HCT116 (cell line): ENCODE measurements at regions not wholly inside any gene's neighbourhood (a gene's known extent, or its start where the extent isn't known, plus 50 kb on each side); places are given as distances from the start of the nearest gene placed in this dataset.
"Not testable (repeated sequence)": the region's sequence is repeated elsewhere in the genome, so short reads cannot be mapped to it uniquely, and the experiment has no call there.

Source experiments
- ATAC-seq: fragments of 200-7000 bp; cut with Tn5 transposase; 2 replicates; pipeline ENCODE4 v1.9.1; 2020; ENCODE audit warnings: mild to moderate bottlenecking, moderate library complexity
- BruUV-seq: library from RNA; stranded (reverse); fragments of 400-500 nt; replicated peaks from 2 replicates; lab custom pipeline; 2021; lab: Mats Ljungman, UMichigan
- CTCF ChIA-PET: fragments of 300-600 bp; sonication (Branson Sonifier 250); formaldehyde crosslinking; loops from one replicate; lab custom pipeline; 2021; ENCODE audit warnings: antibody characterized with exemption; lab: Charles Lee
- POLR2A ChIA-PET: fragments of 300-600, 350-600 bp; sonication (Branson Sonifier 250); formaldehyde crosslinking; loops from one replicate; lab custom pipeline; 2021; ENCODE audit warnings: antibody characterized with exemption; lab: Charles Lee
- RAD21 ChIA-PET, 2 experiments: fragments of 300-600 bp; sonication (Branson Sonifier 250); formaldehyde crosslinking; loops; one replicate each; lab custom pipeline; 2023; ENCODE audit warnings: low total read pairs in 2 of 2; ENCODE audit not compliant: uncharacterized antibody in 2 of 2, unreplicated experiment in 2 of 2, low non-redundant PET in 1 of 2; lab: Charles Lee
- DNase-seq: peaks from one replicate; pipeline ENCODE4 v3.0.0-alpha.2; 2010; ENCODE audit warnings: low read depth, low spot score
- H2AFZ ChIP-seq: fragments of 200-600 bp; shearing (Covaris generic), sonication (generic); 2 replicates; pipeline ENCODE4 v1.6.1; 2017; ENCODE audit warnings: low read depth, mixed run types, mixed read lengths, antibody characterized with exemption, low read length; ENCODE audit not compliant: poor library complexity, severe bottlenecking
- H3K27ac ChIP-seq: 2 replicates; pipeline ENCODE4 v1.5.1; 2012; ENCODE audit warnings: low read depth, low read length
- H3K27me3 ChIP-seq: fragments of 200-600 bp; sonication (generic); 2 replicates; pipeline ENCODE4 v1.6.1; 2016; ENCODE audit warnings: mixed run types, low read length, mixed read lengths; ENCODE audit not compliant: insufficient read depth
- H3K36me3 ChIP-seq, 2 experiments: fragments of 200-500 bp in 1 of 2; fragments of 200-600 bp in 1 of 2; sonication (Bioruptor generic) in 1 of 2; sonication (generic) in 1 of 2; 2 replicates each; pipeline versions ENCODE4 v1.5.1 to v1.6.1; 2014 to 2016; ENCODE audit warnings: low read length in 2 of 2, inconsistent platforms in 1 of 2, mixed read lengths in 1 of 2, mixed run types in 1 of 2; ENCODE audit not compliant: insufficient read depth in 2 of 2, control insufficient read depth in 1 of 2
- H3K4me1 ChIP-seq, 2 experiments: fragments of 200-600 bp in 1 of 2; sonication (generic) in 1 of 2; 2 replicates each; pipeline versions ENCODE4 v1.5.1 to v1.6.1; 2012 to 2017; ENCODE audit warnings: low read length in 2 of 2, inconsistent platforms in 1 of 2, mild to moderate bottlenecking in 1 of 2, mixed read lengths in 1 of 2, mixed run types in 1 of 2, moderate library complexity in 1 of 2; ENCODE audit not compliant: insufficient read depth in 2 of 2, control insufficient read depth in 1 of 2
- H3K4me2 ChIP-seq: fragments of 200-600 bp; sonication (generic); 2 replicates; pipeline ENCODE4 v1.6.1; 2017; ENCODE audit warnings: mixed run types, low read length, mixed read lengths
- H3K4me3 ChIP-seq, 2 experiments: fragments of 200-600 bp in 1 of 2; sonication (generic) in 1 of 2; replicated peaks in 1 of 2; 2 replicates each; pipeline ENCODE4 v1.5.1; 2011 to 2016; ENCODE audit warnings: low read length in 2 of 2, control low read depth in 1 of 2, low read depth in 1 of 2, mild to moderate bottlenecking in 1 of 2, mixed read lengths in 1 of 2, mixed run types in 1 of 2
- H3K79me2 ChIP-seq: fragments of 200-600 bp; sonication (generic); 2 replicates; pipeline ENCODE4 v1.6.1; 2017; ENCODE audit warnings: mild to moderate bottlenecking, mixed run types, low read length, moderate library complexity, mixed read lengths; ENCODE audit not compliant: insufficient read depth
- H3K9ac ChIP-seq: fragments of 200-600 bp; sonication (generic); 2 replicates; pipeline ENCODE4 v1.6.1; 2016; ENCODE audit warnings: low read length, mixed read lengths
- H3K9me2 ChIP-seq: fragments of 200-600 bp; sonication (generic), shearing (Covaris generic); 2 replicates; pipeline ENCODE4 v1.6.1; 2017; ENCODE audit warnings: mixed run types, mild to moderate bottlenecking, moderate library complexity; ENCODE audit not compliant: insufficient read depth
- H3K9me3 ChIP-seq, 2 experiments: fragments of 200-500 bp in 1 of 2; fragments of 200-600 bp in 1 of 2; sonication (Bioruptor generic) in 1 of 2; sonication (generic) in 1 of 2; 2 replicates each; pipeline ENCODE4 v1.6.1; 2014 to 2017; ENCODE audit warnings: low read length in 2 of 2, mixed read lengths in 2 of 2, inconsistent platforms in 1 of 2, low read depth in 1 of 2, mild to moderate bottlenecking in 1 of 2, mixed run types in 1 of 2, moderate library complexity in 1 of 2; ENCODE audit not compliant: control insufficient read depth in 1 of 2, insufficient read depth in 1 of 2
- H4K20me1 ChIP-seq: fragments of 200-600 bp; sonication (generic), shearing (Covaris generic); 2 replicates; pipeline ENCODE4 v1.6.1; 2017; ENCODE audit warnings: mixed run types, mild to moderate bottlenecking, moderate library complexity; ENCODE audit not compliant: insufficient read depth
- intact Hi-C: fragments of 100-400 bp; cut with micrococcal nuclease; formaldehyde crosslinking; loops from 2 replicates; pipeline ENCODE4 v1.10.0; 2022

GRCh38 chr16:21510869-21511255, 88.5 kb upstream of the METTL9 start:
- H3K9me2 ChIP-seq, intact Hi-C loops, CTCF ChIA-PET, ATAC-seq, H3K9ac ChIP-seq, H2AFZ ChIP-seq, H3K4me2 ChIP-seq, DNase-seq, H3K27me3 ChIP-seq, H4K20me1 ChIP-seq, H3K9me3 ChIP-seq, BruUV-seq, POLR2A ChIA-PET, H3K4me3 ChIP-seq, RAD21 ChIA-PET, H3K27ac ChIP-seq: not testable (repeated sequence)
- Histone ChIP-seq H3K79me2 (peaks cover 98% of the 10 kb centered on the region), H3K4me1 (peaks cover 11 to 22% of the 10 kb centered on the region in 2 experiments), H3K36me3 (peaks cover 0 to 14% of the 10 kb centered on the region in 2 experiments; a peak in 1 of 4 replicates)

- RAD21 ChIA-PET, DNase-seq, H3K4me3 ChIP-seq, H3K9me2 ChIP-seq, H3K27me3 ChIP-seq, H3K9me3 ChIP-seq, H3K9ac ChIP-seq, intact Hi-C loops, H2AFZ ChIP-seq, BruUV-seq, POLR2A ChIA-PET, CTCF ChIA-PET: not testable (repeated sequence)
- peaks cover 0 to 14% of the 10 kb centered on the region in 2 experiments; a peak in 1 of 4 replicates for H3K36me3 ChIP-seq
- peak; percentile 74 for ATAC-seq
- H4K20me1 ChIP-seq, result peaks cover 12% of the 10 kb centered on the region; the same call in 1 of the 2 replicates
- peaks cover 99% of the 10 kb centered on the region for H3K79me2 ChIP-seq
- H3K4me2 ChIP-seq, result peak overlapping the region; percentile 23; the same call in 1 of the 2 replicates
- peak overlapping the region; percentile 51 for H3K27ac ChIP-seq
- peaks cover 11 to 22% of the 10 kb centered on the region in 2 experiments for H3K4me1 ChIP-seq
Observed at GRCh38 chr16:21511315-21512210, 87.8 kb upstream of the METTL9 start.

- Histone ChIP-seq H3K36me3 (peaks cover 0 to 14% of the 10 kb centered on the region in 2 experiments; a peak in 1 of 4 replicates), H3K4me2 (peak overlapping the region; percentile 23; the same call in 1 of the 2 replicates), H3K4me1 (peaks cover 11 to 22% of the 10 kb centered on the region in 2 experiments), H4K20me1 (peaks cover 12% of the 10 kb centered on the region; the same call in 1 of the 2 replicates), H3K79me2 (peaks cover 96% of the 10 kb centered on the region), H3K27ac (peak overlapping the region; percentile 51)
- RAD21 ChIA-PET, H3K9ac ChIP-seq, CTCF ChIA-PET, DNase-seq, H3K27me3 ChIP-seq, H3K4me3 ChIP-seq, BruUV-seq, H3K9me2 ChIP-seq, POLR2A ChIA-PET, intact Hi-C loops, H3K9me3 ChIP-seq, H2AFZ ChIP-seq, ATAC-seq: not testable (repeated sequence)
Observed at GRCh38 chr16:21512280-21513192, 86.8 kb upstream of the METTL9 start.

DNA sequence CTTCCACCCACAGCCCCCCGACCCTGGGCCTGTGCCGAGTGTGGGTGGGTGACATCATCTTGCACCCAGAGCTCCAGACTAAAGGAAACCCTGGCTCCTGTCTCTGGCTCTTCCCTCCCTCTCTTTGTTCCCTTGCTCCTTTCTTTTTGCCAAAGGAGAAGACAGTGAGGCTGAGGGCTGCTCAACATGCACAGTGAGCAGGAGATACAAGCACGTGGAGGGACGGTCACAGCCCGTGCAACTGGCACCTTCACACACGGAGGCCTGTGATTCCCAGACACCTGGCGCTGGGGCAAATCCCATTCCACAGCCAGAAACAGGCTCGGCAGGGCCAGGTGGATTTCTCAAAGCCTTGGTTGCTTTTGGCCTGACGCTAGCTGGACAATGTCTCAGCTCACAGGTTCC, 86.0 kb upstream of the METTL9 start:
- H3K9ac ChIP-seq, POLR2A ChIA-PET, H3K27me3 ChIP-seq, CTCF ChIA-PET, DNase-seq, H3K9me2 ChIP-seq, H3K4me3 ChIP-seq, H2AFZ ChIP-seq, intact Hi-C loops, H3K4me2 ChIP-seq, H3K9me3 ChIP-seq, RAD21 ChIA-PET, BruUV-seq, ATAC-seq: not testable (repeated sequence)
- Histone ChIP-seq H3K36me3 (peaks cover 0 to 14% of the 10 kb centered on the region in 2 experiments; a peak in 1 of 4 replicates), H4K20me1 (peaks cover 16% of the 10 kb centered on the region; the same call in 1 of the 2 replicates), H3K79me2 (peaks cover 95% of the 10 kb centered on the region), H3K27ac (peak overlapping the region; percentile 41; the same call in 1 of the 2 replicates), H3K4me1 (peaks cover 15 to 28% of the 10 kb centered on the region in 2 experiments)
